GM21528 (cell line): ENCODE measurements at regions not wholly inside any gene's neighbourhood (a gene's known extent, or its start where the extent isn't known, plus 50 kb on each side); places are given as distances from the start of the nearest gene placed in this dataset.

ENCODE experiments used
- ATAC-seq: cut with Tn5 transposase; IDR thresholded peaks from one replicate; pipeline ENCODE4 v1.9.1; 2021; ENCODE audit warnings: mild to moderate bottlenecking, moderate library complexity; ENCODE audit not compliant: unreplicated experiment, low FRiP score

GRCh38 chr14:101062065-101062450, 158.5 kb upstream of the RTL1 start:
- no peak for ATAC-seq

GRCh38 chr14:101062601-101063000, 159.1 kb upstream of the RTL1 start:
- no peak for ATAC-seq

- ATAC-seq, result no peak
Observed at GRCh38 chr14:101063121-101063520, 159.6 kb upstream of the RTL1 start.

- no peak for ATAC-seq
Observed at GRCh38 chr14:101064121-101064661, 160.7 kb upstream of the RTL1 start.

- ATAC-seq, result no peak
Observed at GRCh38 chr14:101064718-101065117, 161.2 kb upstream of the RTL1 start.

GRCh38 chr14:101065246-101065645, 161.7 kb upstream of the RTL1 start:
- no peak for ATAC-seq

- no peak for ATAC-seq
Observed at GRCh38 chr14:101065696-101066694, 162.5 kb upstream of the RTL1 start.

GRCh38 chr14:101066826-101067510, 163.4 kb upstream of the RTL1 start:
- ATAC-seq, result no peak

GRCh38 chr14:101068313-101069227, 165.0 kb upstream of the RTL1 start:
- no peak for ATAC-seq

- no peak for ATAC-seq
Observed at GRCh38 chr14:101069228-101069549, 165.7 kb upstream of the RTL1 start.

- ATAC-seq, result no peak
Observed at GRCh38 chr14:101069666-101070362, 166.3 kb upstream of the RTL1 start.

GRCh38 chr14:101070540-101071492, 167.3 kb upstream of the RTL1 start:
- ATAC-seq, result no peak

GRCh38 chr14:101071493-101071906, 168.0 kb upstream of the RTL1 start:
- no peak for ATAC-seq

- ATAC-seq, result no peak
Observed at GRCh38 chr14:101072070-101072469, 168.5 kb upstream of the RTL1 start.

- no peak for ATAC-seq
Observed at GRCh38 chr14:101072531-101072930, 169.0 kb upstream of the RTL1 start.

GRCh38 chr14:101072945-101073597, 169.5 kb upstream of the RTL1 start:
- no peak for ATAC-seq

- ATAC-seq, result no peak
Observed at GRCh38 chr14:101073598-101073965, 170.1 kb upstream of the RTL1 start.
